GM23248 (cell line): ENCODE measurements at regions not wholly inside any gene's neighbourhood (a gene's known extent, or its start where the extent isn't known, plus 50 kb on each side); places are given as distances from the start of the nearest gene placed in this dataset.

ENCODE experiments used
- DNase-seq: peaks from one replicate; pipeline ENCODE4 v3.0.0-alpha.2; 2015
- H2AFZ ChIP-seq: fragments of 200-600 bp; sonication (generic); 2 replicates; pipeline ENCODE4 v1.6.1; 2016; ENCODE audit warnings: antibody characterized with exemption
- H3F3A ChIP-seq: fragments of 200-600 bp; sonication (generic); 2 replicates; pipeline ENCODE4 v1.6.1; 2016; ENCODE audit warnings: mild to moderate bottlenecking, antibody characterized with exemption, mixed run types; ENCODE audit not compliant: insufficient read depth
- H3K27ac ChIP-seq: fragments of 200-600 bp; sonication (generic); 2 replicates; pipeline ENCODE4 v1.5.1; 2016; ENCODE audit warnings: mild to moderate bottlenecking
- H3K27me3 ChIP-seq: fragments of 200-600 bp; sonication (generic); replicated peaks from 2 replicates; pipeline ENCODE4 v1.6.1; 2016; ENCODE audit warnings: mild to moderate bottlenecking; ENCODE audit not compliant: insufficient read depth
- H3K36me3 ChIP-seq: fragments of 200-600 bp; sonication (generic); 2 replicates; pipeline ENCODE4 v1.6.1; 2016; ENCODE audit warnings: low read depth, mild to moderate bottlenecking
- H3K4me1 ChIP-seq: fragments of 200-600 bp; sonication (generic); 2 replicates; pipeline ENCODE4 v1.6.1; 2016; ENCODE audit warnings: mild to moderate bottlenecking; ENCODE audit not compliant: insufficient read depth
- H3K4me2 ChIP-seq: fragments of 200-600 bp; sonication (generic); one replicate; pipeline ENCODE4 v1.6.1; 2016; ENCODE audit warnings: mild to moderate bottlenecking; ENCODE audit not compliant: unreplicated experiment
- H3K4me3 ChIP-seq: fragments of 200-600 bp; sonication (generic); 2 replicates; pipeline ENCODE4 v1.5.1; 2016; ENCODE audit warnings: mild to moderate bottlenecking
- H3K79me2 ChIP-seq: fragments of 200-600 bp; sonication (generic); 2 replicates; pipeline ENCODE4 v1.6.1; 2016; ENCODE audit warnings: mild to moderate bottlenecking; ENCODE audit not compliant: insufficient read depth
- H3K9ac ChIP-seq: fragments of 200-600 bp; sonication (generic); 2 replicates; pipeline ENCODE4 v1.6.1; 2016; ENCODE audit warnings: mild to moderate bottlenecking
- H3K9me2 ChIP-seq: fragments of 200-600 bp; sonication (generic); 2 replicates; pipeline ENCODE4 v1.6.1; 2016; ENCODE audit warnings: mixed run types, mild to moderate bottlenecking, moderate library complexity; ENCODE audit not compliant: insufficient read depth
- H3K9me3 ChIP-seq: fragments of 200-600 bp; sonication (generic); one replicate; pipeline ENCODE4 v1.6.1; 2017; ENCODE audit warnings: low read depth
- H4K20me1 ChIP-seq: fragments of 200-600 bp; sonication (generic); 2 replicates; pipeline ENCODE4 v1.6.0; 2016; ENCODE audit not compliant: insufficient read depth
- EZH2 ChIP-seq: fragments of 200-600 bp; sonication (generic); IDR thresholded peaks from 2 replicates; pipeline ENCODE4 v1.6.1; 2018; ENCODE audit warnings: antibody characterized with exemption, mild to moderate bottlenecking; ENCODE audit not compliant: insufficient read depth, poor library complexity, severe bottlenecking
- EZH2phosphoT487 ChIP-seq: fragments of 200-600 bp; sonication (generic); IDR thresholded peaks from 2 replicates; pipeline ENCODE4 v1.6.1; 2018; ENCODE audit warnings: antibody characterized with exemption, moderate library complexity, mild to moderate bottlenecking, low read depth; ENCODE audit not compliant: insufficient read depth
- WGBS, 2 experiments: methylation state at CpG; one replicate each; pipeline ENCODE4 v1.1.6; 2015 to 2017; ENCODE audit warnings: low lambda C conversion rate in 2 of 2, low coverage in 1 of 2; ENCODE audit errors: missing lambda C conversion rate in 2 of 2; 5-methylcytosine and 5-hydroxymethylcytosine counted together
- in situ Hi-C: fragments of 300-500 bp; cut with MboI; formaldehyde crosslinking; loops from 2 replicates; pipeline ENCODE4 v1.15.0; 2020

- H3K79me2 ChIP-seq: no peaks in the 10 kb centered on the region
- peak overlapping the region; percentile 42 for H3K4me3 ChIP-seq
- H3K4me1 ChIP-seq: no peaks in the 10 kb centered on the region
- peak overlapping the region; percentile 59 for H2AFZ ChIP-seq
- no peak overlapping the region for H3K27ac ChIP-seq
- TF ChIP-seq EZH2phosphoT487 (no peak), EZH2 (no peak)
- no peaks in the 10 kb centered on the region for H3K9me3 ChIP-seq
- H3K4me2 ChIP-seq: peak overlapping the region; percentile 80
- H3F3A ChIP-seq: no peaks in the 10 kb centered on the region
- peaks cover 22% of the 10 kb centered on the region for H3K27me3 ChIP-seq
- peak; percentile 79 for DNase-seq
- no peaks in the 10 kb centered on the region for H4K20me1 ChIP-seq
- 1 to 3% methylated on average over 21 to 22 of the region's 22 CpGs for WGBS, 2 experiments
- no peaks in the 10 kb centered on the region for H3K36me3 ChIP-seq
- in situ Hi-C loops: no loop called here
- H3K9me2 ChIP-seq: no peaks in the 10 kb centered on the region
- H3K9ac ChIP-seq: peak overlapping the region; percentile 30
Observed at GRCh38 chr9:134992755-134993124, 75.0 kb upstream of the FCN1 start.

- Histone ChIP-seq H3F3A (no peaks in the 10 kb centered on the region), H3K36me3 (no peaks in the 10 kb centered on the region), H3K79me2 (no peaks in the 10 kb centered on the region), H3K4me2 (no peak overlapping the region), H3K4me3 (no peak overlapping the region), H3K9ac (no peak overlapping the region), H3K9me3 (no peaks in the 10 kb centered on the region), H4K20me1 (no peaks in the 10 kb centered on the region), H3K9me2 (no peaks in the 10 kb centered on the region), H2AFZ (no peak overlapping the region), H3K27ac (no peak overlapping the region), H3K4me1 (no peaks in the 10 kb centered on the region), H3K27me3 (peaks cover 22% of the 10 kb centered on the region)
- in situ Hi-C loops: no loop called here
- DNase-seq: no peak
- no peak for TF ChIP-seq EZH2
- 83 to 86% methylated on average over 17 of the region's 17 CpGs for WGBS, 2 experiments
Observed at GRCh38 chr9:134993416-134993815, 75.7 kb upstream of the FCN1 start.

GRCh38 chr9:134993996-134994720 is 76.4 kb upstream of the FCN1 start:
- Histone ChIP-seq H3K9me3 (no peaks in the 10 kb centered on the region), H3K79me2 (no peaks in the 10 kb centered on the region), H3K4me2 (no peak overlapping the region), H3F3A (no peaks in the 10 kb centered on the region), H3K9me2 (no peaks in the 10 kb centered on the region), H3K27ac (no peak overlapping the region), H3K9ac (no peak overlapping the region), H2AFZ (no peak overlapping the region), H3K36me3 (no peaks in the 10 kb centered on the region), H3K4me1 (no peaks in the 10 kb centered on the region), H3K27me3 (peaks cover 22% of the 10 kb centered on the region), H4K20me1 (no peaks in the 10 kb centered on the region), H3K4me3 (no peak overlapping the region)
- 66 to 72% methylated on average over 15 of the region's 15 CpGs for WGBS, 2 experiments
- no peak for DNase-seq
- in situ Hi-C loops: no loop called here
- TF ChIP-seq EZH2phosphoT487 (no peak), EZH2 (no peak)

- H3K4me3 ChIP-seq: no peak overlapping the region
- WGBS, 2 experiments: 32% methylated on average over 19 of the region's 19 CpGs
- H3K79me2 ChIP-seq: no peaks in the 10 kb centered on the region
- no peak overlapping the region for H3K4me2 ChIP-seq
- no peaks in the 10 kb centered on the region for H3K4me1 ChIP-seq
- no peak overlapping the region for H3K27ac ChIP-seq
- no peak overlapping the region for H3K9ac ChIP-seq
- no peak overlapping the region for H2AFZ ChIP-seq
- no peaks in the 10 kb centered on the region for H4K20me1 ChIP-seq
- DNase-seq: peak; percentile 7
- H3K36me3 ChIP-seq: no peaks in the 10 kb centered on the region
- TF ChIP-seq EZH2 (no peak), EZH2phosphoT487 (no peak)
- in situ Hi-C loops: no loop called here
- H3K9me2 ChIP-seq: no peaks in the 10 kb centered on the region
- no peaks in the 10 kb centered on the region for H3K9me3 ChIP-seq
- H3F3A ChIP-seq: no peaks in the 10 kb centered on the region
- peaks cover 22% of the 10 kb centered on the region for H3K27me3 ChIP-seq
Observed at GRCh38 chr9:134994926-134995791, 77.4 kb upstream of the FCN1 start.
